Upper lobe of left lung (tissue), 6 donors: ENCODE measurements at regions not wholly inside any gene's neighbourhood (a gene's known extent, or its start where the extent isn't known, plus 50 kb on each side); places are given as distances from the start of the nearest gene placed in this dataset.

Experiments
- ATAC-seq, 2 donors: fragments of 200-7000 bp; cut with Tn5 transposase; one replicate each; pipeline ENCODE4 v1.9.1; 2022; ENCODE audit warnings: mild to moderate bottlenecking in 2 of 2, moderate library complexity in 2 of 2; ENCODE audit not compliant: low FRiP score in 2 of 2
- DNase-seq, 2 donors: peaks; one replicate each; pipeline ENCODE4 v3.0.0-alpha.2; 2019 to 2020
- H3K27ac ChIP-seq, 4 donors: fragments of 200-600 bp; sonication (generic); one replicate each; pipeline ENCODE4 v1.5.1; 2016 to 2019
- H3K27me3 ChIP-seq, 4 donors: fragments of 200-600 bp; sonication (generic); one replicate each; pipeline ENCODE4 v1.5.1; 2017 to 2019
- H3K36me3 ChIP-seq, 4 donors: fragments of 200-600 bp; sonication (generic); one replicate each; pipeline ENCODE4 v1.5.1; 2016 to 2019
- H3K4me1 ChIP-seq, 4 donors: fragments of 200-600 bp; sonication (generic); one replicate each; pipeline ENCODE4 v1.5.1; 2018 to 2019
- H3K4me3 ChIP-seq, 4 donors: fragments of 200-600 bp; sonication (generic); one replicate each; pipeline ENCODE4 v1.5.1; 2017 to 2019; ENCODE audit warnings: mild to moderate bottlenecking in 2 of 4, moderate library complexity in 1 of 4
- H3K9me3 ChIP-seq, 4 donors: fragments of 200-600 bp; sonication (generic); one replicate each; pipeline ENCODE4 v1.5.1; 2018 to 2019
- CTCF ChIP-seq, 6 experiments: fragments of 450-650 bp in 4 of 6; fragments of 200-600 bp in 2 of 6; sonication (generic) in 2 of 6; IDR thresholded peaks; one replicate each; pipeline ENCODE4 v1.5.1; 2016 to 2019; ENCODE audit warnings: antibody characterized with exemption in 6 of 6
- EP300 ChIP-seq, 4 donors: sonication (generic); formaldehyde crosslinking; IDR thresholded peaks; one replicate each; pipeline ENCODE4 v1.5.1; 2017; ENCODE audit warnings: antibody characterized with exemption in 4 of 4, control low read depth in 2 of 4
- POLR2A ChIP-seq, 4 donors: fragments of 450-650 bp; IDR thresholded peaks; one replicate each; pipeline ENCODE4 v1.5.1; 2016 to 2017; ENCODE audit warnings: antibody characterized with exemption in 4 of 4, mild to moderate bottlenecking in 2 of 4
- POLR2AphosphoS5 ChIP-seq, 2 donors: sonication (generic); formaldehyde crosslinking; IDR thresholded peaks; one replicate each; pipeline ENCODE4 v1.5.1; 2017; ENCODE audit warnings: antibody characterized with exemption in 2 of 2
- WGBS, 2 donors: methylation state at CpG; one replicate each; pipeline ENCODE4 v1.1.5; 2017 to 2018; 5-methylcytosine and 5-hydroxymethylcytosine counted together
- donor health status: DM: no; HTN: no; CAD: no; lungs with moderate emphysema.
- donor health status: DM: no; HTN: yes; CAD: no; lungs with severe emphysema.

DNA sequence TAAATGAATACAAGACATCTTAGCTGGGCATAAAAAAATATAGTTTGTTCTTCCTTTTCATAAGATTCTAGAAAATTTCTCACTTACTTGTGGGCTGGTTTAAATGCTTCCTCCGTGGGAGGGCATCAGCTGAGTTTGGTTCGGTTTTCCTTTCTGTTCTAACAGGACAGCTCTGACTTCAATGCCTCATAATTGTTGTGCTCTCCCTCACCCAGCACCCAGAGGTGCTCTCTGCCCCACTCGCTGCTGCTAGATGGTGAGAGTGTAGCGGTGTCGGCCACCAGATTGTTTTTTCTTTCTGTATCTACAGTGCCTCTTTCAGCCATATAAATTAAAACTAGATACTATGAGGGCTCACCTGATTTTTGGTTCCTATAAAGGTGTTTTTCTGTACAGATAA, 407.2 kb upstream of the CDH7 start:
- ATAC-seq (no peak), DNase-seq (no peak)
- H3K36me3 ChIP-seq: no peaks in the 10 kb centered on the region
- no peaks in the 10 kb centered on the region for H3K9me3 ChIP-seq
- no peak for TF ChIP-seq POLR2A (IDR thresholded peaks at IDR 0.05)
- no peak for TF ChIP-seq EP300 (IDR thresholded peaks at IDR 0.05)
- no peak for TF ChIP-seq CTCF (IDR thresholded peaks at IDR 0.05)
- TF ChIP-seq POLR2AphosphoS5 (IDR thresholded peaks at IDR 0.05): no peak
- H3K4me3 ChIP-seq: no peak overlapping the region
- H3K27me3 ChIP-seq: no peaks in the 10 kb centered on the region
- WGBS, 2 donors: 86 to 93% methylated on average over 5 of the region's 5 CpGs
- no peak overlapping the region for H3K27ac ChIP-seq
- H3K4me1 ChIP-seq: no peaks in the 10 kb centered on the region

- Histone ChIP-seq H3K27me3 (no peaks in the 10 kb centered on the region), H3K4me3 (no peak overlapping the region), H3K27ac (no peak overlapping the region), H3K4me1 (no peaks in the 10 kb centered on the region), H3K9me3 (no peaks in the 10 kb centered on the region), H3K36me3 (no peaks in the 10 kb centered on the region)
- DNase-seq: no peak
- WGBS, 2 donors: 87 to 93% methylated on average over 3 of the region's 3 CpGs
- no peak for TF ChIP-seq POLR2AphosphoS5 (IDR thresholded peaks at IDR 0.05)
- no peak for TF ChIP-seq CTCF (IDR thresholded peaks at IDR 0.05)
- TF ChIP-seq EP300 (IDR thresholded peaks at IDR 0.05): no peak
- TF ChIP-seq POLR2A (IDR thresholded peaks at IDR 0.05): no peak
- no peak for ATAC-seq
Observed at GRCh38 chr18:65336411-65336810, 414.4 kb upstream of the CDH7 start.

GRCh38 chr18:65329010-65329409, 421.8 kb upstream of the CDH7 start:
- H3K27me3 ChIP-seq: no peaks in the 10 kb centered on the region
- no peak for TF ChIP-seq POLR2A (IDR thresholded peaks at IDR 0.05)
- TF ChIP-seq POLR2AphosphoS5 (IDR thresholded peaks at IDR 0.05): no peak
- TF ChIP-seq EP300 (IDR thresholded peaks at IDR 0.05): no peak
- H3K36me3 ChIP-seq: no peaks in the 10 kb centered on the region
- ATAC-seq (no peak), DNase-seq (no peak)
- H3K9me3 ChIP-seq: no peaks in the 10 kb centered on the region
- H3K4me1 ChIP-seq: no peaks in the 10 kb centered on the region
- H3K4me3 ChIP-seq: no peak overlapping the region
- 71 to 86% methylated on average over 2 of the region's 2 CpGs for WGBS, 2 donors
- H3K27ac ChIP-seq: no peak overlapping the region

DNA sequence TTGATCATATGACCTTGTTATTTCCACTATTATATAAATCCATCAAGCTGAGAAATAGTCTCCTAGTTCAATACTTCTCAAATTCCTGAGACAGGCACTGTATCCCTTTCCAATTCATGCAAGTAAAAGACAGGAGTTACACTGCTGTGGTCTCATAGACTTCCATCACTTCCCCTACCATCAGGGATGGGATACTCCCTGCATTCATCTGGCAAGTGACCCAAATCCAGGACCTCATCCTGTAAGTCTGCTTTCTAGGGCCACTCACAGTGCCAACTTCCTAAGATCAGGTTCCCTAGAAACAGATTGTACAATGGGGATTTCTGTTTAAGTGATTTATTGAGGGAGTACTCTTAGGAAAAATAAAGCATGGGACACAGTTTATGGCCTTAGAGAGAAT, 424.0 kb upstream of the CDH7 start:
- no peak for ATAC-seq
- H3K4me1 ChIP-seq: no peaks in the 10 kb centered on the region
- no peaks in the 10 kb centered on the region for H3K36me3 ChIP-seq
- H3K9me3 ChIP-seq: no peaks in the 10 kb centered on the region
- H3K27me3 ChIP-seq: no peaks in the 10 kb centered on the region
- TF ChIP-seq POLR2A (IDR thresholded peaks at IDR 0.05) (no peak), CTCF (IDR thresholded peaks at IDR 0.05) (no peak), POLR2AphosphoS5 (IDR thresholded peaks at IDR 0.05) (no peak), EP300 (IDR thresholded peaks at IDR 0.05) (no peak)
- no peak for DNase-seq
- no peak overlapping the region for H3K27ac ChIP-seq
- no peak overlapping the region for H3K4me3 ChIP-seq

DNA sequence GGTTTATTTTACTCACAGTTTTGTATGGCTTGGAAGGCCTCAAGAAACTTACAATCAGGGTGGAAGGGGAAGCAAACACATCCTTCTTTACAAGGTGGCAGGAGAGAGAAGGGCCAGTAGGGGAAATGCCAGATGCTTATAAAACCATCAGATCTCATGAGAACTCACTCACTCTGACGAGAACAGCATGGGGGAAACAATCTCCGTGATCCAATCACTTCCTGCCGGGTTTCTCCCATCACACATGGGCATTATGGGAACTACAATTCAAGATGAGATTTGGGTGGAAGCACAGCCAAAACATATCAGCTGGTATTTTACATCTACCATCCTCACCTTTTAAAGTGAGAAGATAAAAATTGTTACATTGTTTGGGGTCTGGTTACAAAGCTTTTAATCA, 427.9 kb upstream of the CDH7 start:
- Histone ChIP-seq H3K27ac (no peak overlapping the region), H3K27me3 (no peaks in the 10 kb centered on the region), H3K4me1 (no peaks in the 10 kb centered on the region), H3K36me3 (no peaks in the 10 kb centered on the region), H3K4me3 (no peak overlapping the region), H3K9me3 (no peaks in the 10 kb centered on the region)
- ATAC-seq (no peak), DNase-seq (no peak)
- no peak for TF ChIP-seq CTCF (IDR thresholded peaks at IDR 0.05)
- no peak for TF ChIP-seq POLR2A (IDR thresholded peaks at IDR 0.05)
- TF ChIP-seq POLR2AphosphoS5 (IDR thresholded peaks at IDR 0.05): no peak
- no peak for TF ChIP-seq EP300 (IDR thresholded peaks at IDR 0.05)
- WGBS, 2 donors: 68 to 72% methylated on average over 3 of the region's 3 CpGs
